Smooth muscle cell (in vitro differentiated cells): ENCODE measurements at regions not wholly inside any gene's neighbourhood (a gene's known extent, or its start where the extent isn't known, plus 50 kb on each side); places are given as distances from the start of the nearest gene placed in this dataset.
"Not testable (repeated sequence)": the region's sequence is repeated elsewhere in the genome, so short reads cannot be mapped to it uniquely, and the experiment has no call there.

Experiments used
- DNase-seq: peaks from one replicate; lab custom pipeline; 2025; ENCODE audit not compliant: unreplicated experiment; lab: John Stamatoyannopoulos, UW
- H2AFZ ChIP-seq: fragments of 200-600 bp; sonication (generic); 2 replicates; pipeline ENCODE4 v1.6.0; 2016; ENCODE audit warnings: antibody characterized with exemption, low read depth, mild to moderate bottlenecking
- H3F3A ChIP-seq: fragments of 200-600 bp; sonication (generic); 2 replicates; pipeline ENCODE4 v1.6.0; 2017; ENCODE audit warnings: antibody characterized with exemption, low read depth
- H3K27ac ChIP-seq: fragments of 200-600 bp; sonication (generic); 2 replicates; pipeline ENCODE4 v1.5.1; 2016; ENCODE audit warnings: low read depth, mild to moderate bottlenecking
- H3K27me3 ChIP-seq: fragments of 200-600 bp; sonication (generic); 2 replicates; pipeline ENCODE4 v1.6.1; 2016; ENCODE audit warnings: low read depth, mild to moderate bottlenecking
- H3K36me3 ChIP-seq: fragments of 200-600 bp; sonication (generic); 2 replicates; pipeline ENCODE4 v1.5.1; 2016; ENCODE audit warnings: low read depth
- H3K4me1 ChIP-seq: fragments of 200-600 bp; sonication (generic); 2 replicates; pipeline ENCODE4 v1.5.1; 2016; ENCODE audit warnings: low read depth
- H3K4me2 ChIP-seq: fragments of 200-600 bp; sonication (generic); 2 replicates; pipeline ENCODE4 v1.6.0; 2016; ENCODE audit warnings: mild to moderate bottlenecking
- H3K4me3 ChIP-seq: fragments of 200-600 bp; sonication (generic); 2 replicates; pipeline ENCODE4 v1.5.1; 2016; ENCODE audit warnings: mild to moderate bottlenecking
- H3K79me2 ChIP-seq: fragments of 200-600 bp; sonication (generic); 2 replicates; pipeline ENCODE4 v1.6.0; 2016; ENCODE audit warnings: low read depth, mild to moderate bottlenecking
- H3K9ac ChIP-seq: fragments of 200-600 bp; sonication (generic); 2 replicates; pipeline ENCODE4 v1.6.0; 2016; ENCODE audit warnings: low read depth
- H3K9me3 ChIP-seq: fragments of 200-600 bp; sonication (generic); replicated peaks from 2 replicates; pipeline ENCODE4 v1.5.1; 2016; ENCODE audit warnings: low read depth
- H4K20me1 ChIP-seq: fragments of 200-600 bp; sonication (generic); 2 replicates; pipeline ENCODE4 v1.6.0; 2016; ENCODE audit warnings: low read depth
- CTCF ChIP-seq: fragments of 200-600 bp; sonication (generic); IDR thresholded peaks from 2 replicates; pipeline ENCODE4 v1.5.1; 2017; ENCODE audit warnings: borderline replicate concordance, mild to moderate bottlenecking, antibody characterized with exemption; ENCODE audit not compliant: insufficient read depth, poor library complexity, severe bottlenecking
- WGBS: methylation state at CpG from one replicate; pipeline ENCODE4 v1.1.7; 2016; ENCODE audit warnings: low lambda C conversion rate; 5-methylcytosine and 5-hydroxymethylcytosine counted together

DNA sequence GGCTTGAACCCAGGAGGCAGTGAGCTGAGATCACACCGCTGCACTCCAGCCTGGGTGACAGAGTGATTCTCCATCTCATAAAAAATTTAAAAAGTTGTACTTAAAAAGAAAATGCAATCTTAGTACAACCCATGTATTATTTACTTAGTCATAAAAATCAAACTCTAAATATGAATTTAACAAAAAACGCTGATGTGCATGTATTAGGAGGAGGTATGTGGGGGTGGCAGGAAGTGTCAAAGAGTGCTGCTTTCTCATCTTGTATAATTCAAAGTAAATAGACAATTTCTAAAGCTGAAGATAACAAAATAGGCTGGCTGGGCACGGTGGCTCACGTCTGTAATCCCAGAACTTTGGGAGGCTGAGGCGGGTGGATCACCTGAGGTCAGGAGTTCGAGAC is 81.0 kb upstream of the NRBF2 start:
- H2AFZ ChIP-seq = no peak overlapping the region
- DNase-seq = no peak
- H3K79me2 ChIP-seq = no peaks in the 10 kb centered on the region
- H4K20me1 ChIP-seq = no peaks in the 10 kb centered on the region
- no peak overlapping the region for H3K4me2 ChIP-seq
- no peaks in the 10 kb centered on the region for H3F3A ChIP-seq
- no peaks in the 10 kb centered on the region for H3K4me1 ChIP-seq
- H3K27me3 ChIP-seq = no peaks in the 10 kb centered on the region
- no peak overlapping the region for H3K27ac ChIP-seq
- WGBS = 87% methylated on average over 6 of the region's 6 CpGs
- no peaks in the 10 kb centered on the region for H3K36me3 ChIP-seq
- H3K4me3 ChIP-seq = no peak overlapping the region
- H3K9me3 ChIP-seq = no peaks in the 10 kb centered on the region
- no peak overlapping the region for H3K9ac ChIP-seq
- TF ChIP-seq CTCF = no peak

GRCh38 chr10:63042256-63042655 is 90.9 kb upstream of the NRBF2 start:
- TF ChIP-seq CTCF = no peak
- Histone ChIP-seq H4K20me1 (no peaks in the 10 kb centered on the region), H3K27me3 (no peaks in the 10 kb centered on the region), H3K27ac (peak overlapping the region; percentile 33), H3K9me3 (peaks cover 7% of the 10 kb centered on the region), H3K36me3 (no peaks in the 10 kb centered on the region), H3K79me2 (no peaks in the 10 kb centered on the region), H3K9ac (no peak overlapping the region), H2AFZ (peak overlapping the region; percentile 67), H3K4me3 (no peak overlapping the region), H3K4me1 (no peaks in the 10 kb centered on the region), H3F3A (no peaks in the 10 kb centered on the region), H3K4me2 (peak overlapping the region; percentile 3)
- DNase-seq = no peak
- 14% methylated on average over 4 of the region's 4 CpGs for WGBS

DNA sequence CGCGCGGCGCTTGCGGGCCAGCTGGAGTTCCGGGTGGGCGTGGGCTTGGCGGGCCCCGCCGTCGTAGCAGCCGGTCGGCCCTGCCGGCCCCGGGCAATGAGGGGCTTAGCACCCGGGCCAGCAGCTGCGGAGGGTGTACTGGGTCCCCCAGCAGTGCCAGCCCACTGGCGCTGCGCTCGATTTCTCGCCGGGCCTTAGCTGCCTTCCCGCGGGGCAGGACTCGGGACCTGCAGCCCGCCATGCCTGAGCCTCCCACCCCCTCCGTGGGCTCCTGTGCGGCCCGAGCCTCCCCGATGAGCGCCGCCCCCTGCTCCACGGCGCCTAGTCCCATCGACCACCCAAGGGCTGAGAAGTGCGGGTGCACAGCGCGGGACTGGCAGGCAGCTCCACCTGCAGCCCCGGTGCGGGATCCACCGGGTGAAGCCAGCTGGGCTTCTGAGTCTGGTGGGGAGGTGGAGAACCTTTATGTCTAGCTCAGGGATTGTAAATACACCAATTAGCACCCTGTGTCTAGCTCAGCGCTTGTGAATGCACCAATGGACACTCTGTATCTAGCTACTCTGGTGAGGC is 99.4 kb upstream of the NRBF2 start:
- H3K36me3 ChIP-seq, H3F3A ChIP-seq, DNase-seq, H3K9ac ChIP-seq, H2AFZ ChIP-seq, H3K27me3 ChIP-seq, H3K4me3 ChIP-seq, H4K20me1 ChIP-seq, H3K4me2 ChIP-seq, H3K27ac ChIP-seq, H3K79me2 ChIP-seq, H3K4me1 ChIP-seq, H3K9me3 ChIP-seq: not testable (repeated sequence)
- 94% methylated on average over 38 of the region's 42 CpGs for whole genome bisulfite sequencing

DNA sequence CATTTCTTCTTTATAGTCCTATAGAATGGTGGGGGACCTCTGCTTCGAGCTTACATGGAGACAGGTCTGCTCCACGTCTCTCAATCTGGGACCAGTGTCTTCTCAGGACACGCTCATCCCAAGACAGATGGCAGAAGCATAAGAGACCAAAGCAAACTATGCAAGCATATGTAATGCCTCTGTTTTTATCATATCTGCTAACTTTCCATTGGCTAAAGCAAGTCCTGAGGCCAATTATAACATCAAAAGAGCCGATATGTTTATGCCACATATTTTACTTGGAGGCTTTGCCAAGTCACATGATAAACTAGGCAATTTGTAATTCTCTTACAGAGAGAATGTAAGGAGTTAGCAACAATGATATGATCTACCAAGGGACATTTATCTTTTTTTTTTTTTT is 102.6 kb upstream of the NRBF2 start:
- DNase-seq = no peak
- 89% methylated on average over 4 of the region's 4 CpGs for WGBS
- no peak overlapping the region for H3K27ac ChIP-seq
- H3F3A ChIP-seq = no peaks in the 10 kb centered on the region
- no peaks in the 10 kb centered on the region for H3K4me1 ChIP-seq
- no peak overlapping the region for H3K9ac ChIP-seq
- H3K4me3 ChIP-seq = no peak overlapping the region
- no peaks in the 10 kb centered on the region for H4K20me1 ChIP-seq
- no peak for TF ChIP-seq CTCF
- H2AFZ ChIP-seq = no peak overlapping the region
- H3K9me3 ChIP-seq = no peaks in the 10 kb centered on the region
- H3K27me3 ChIP-seq = no peaks in the 10 kb centered on the region
- no peak overlapping the region for H3K4me2 ChIP-seq
- H3K79me2 ChIP-seq = no peaks in the 10 kb centered on the region
- H3K36me3 ChIP-seq = no peaks in the 10 kb centered on the region
